Right lobe of liver (tissue), 4 donors: ENCODE measurements at regions not wholly inside any gene's neighbourhood (a gene's known extent, or its start where the extent isn't known, plus 50 kb on each side); places are given as distances from the start of the nearest gene placed in this dataset.

Source experiments
- POLR2A ChIP-seq: fragments of 450-650 bp; IDR thresholded peaks from one replicate; pipeline ENCODE4 v1.6.1; 2017; ENCODE audit warnings: antibody characterized with exemption, mild to moderate bottlenecking
- TF ChIP-seq, protein P1 (sequence below), 4 donors: fragments of 200-600 bp in 3 of 4; fragments of 450-650 bp in 1 of 4; IDR thresholded peaks; one replicate each; pipeline versions ENCODE4 v1.5.1 to v1.8.0; 2016 to 2022; ENCODE audit warnings: antibody characterized with exemption in 4 of 4, mild to moderate bottlenecking in 2 of 4
- donor health status: DM: no; HTN: no; CAD: no.
- donor health status: DM: no; HTN: no; CAD: no.
- donor health status: DM: no; HTN: yes; CAD: no.

DNA sequence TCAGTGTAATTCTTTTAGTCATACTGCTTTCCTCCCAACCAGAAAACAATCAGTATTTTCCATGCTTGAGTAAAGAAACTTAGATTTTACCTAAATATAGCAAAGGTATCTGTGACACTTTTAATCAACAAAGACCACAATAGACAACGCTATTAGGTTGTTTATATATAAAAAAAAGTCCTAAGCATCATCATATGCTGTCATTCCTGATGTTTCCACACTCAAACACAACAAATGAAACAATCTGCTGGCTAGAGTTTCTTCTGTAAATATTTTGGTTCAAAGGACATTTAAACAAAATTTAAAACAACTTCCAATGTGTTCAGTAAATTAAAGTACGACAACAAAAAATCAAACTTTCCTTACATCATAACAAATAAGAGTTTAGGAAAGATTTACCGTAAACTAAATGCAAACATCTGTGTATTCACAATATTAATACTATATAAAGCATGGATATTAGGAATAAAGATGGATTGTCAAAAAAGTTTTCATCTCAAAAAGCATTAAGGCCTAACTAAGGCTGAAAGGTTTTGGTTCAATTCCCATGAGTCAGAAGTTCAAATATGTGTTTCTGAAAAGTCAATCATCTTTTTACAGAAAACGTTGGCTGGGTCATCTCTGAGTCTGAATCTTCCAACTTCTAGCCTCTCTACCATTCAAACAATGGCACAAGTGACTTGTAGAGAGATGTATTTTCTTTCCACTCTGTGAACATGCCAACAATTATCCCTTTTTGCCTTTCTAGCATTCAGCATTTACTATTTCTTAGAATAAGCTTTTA is 157.1 kb downstream of the CRPPA start:
- TF ChIP-seq, protein P1, sequence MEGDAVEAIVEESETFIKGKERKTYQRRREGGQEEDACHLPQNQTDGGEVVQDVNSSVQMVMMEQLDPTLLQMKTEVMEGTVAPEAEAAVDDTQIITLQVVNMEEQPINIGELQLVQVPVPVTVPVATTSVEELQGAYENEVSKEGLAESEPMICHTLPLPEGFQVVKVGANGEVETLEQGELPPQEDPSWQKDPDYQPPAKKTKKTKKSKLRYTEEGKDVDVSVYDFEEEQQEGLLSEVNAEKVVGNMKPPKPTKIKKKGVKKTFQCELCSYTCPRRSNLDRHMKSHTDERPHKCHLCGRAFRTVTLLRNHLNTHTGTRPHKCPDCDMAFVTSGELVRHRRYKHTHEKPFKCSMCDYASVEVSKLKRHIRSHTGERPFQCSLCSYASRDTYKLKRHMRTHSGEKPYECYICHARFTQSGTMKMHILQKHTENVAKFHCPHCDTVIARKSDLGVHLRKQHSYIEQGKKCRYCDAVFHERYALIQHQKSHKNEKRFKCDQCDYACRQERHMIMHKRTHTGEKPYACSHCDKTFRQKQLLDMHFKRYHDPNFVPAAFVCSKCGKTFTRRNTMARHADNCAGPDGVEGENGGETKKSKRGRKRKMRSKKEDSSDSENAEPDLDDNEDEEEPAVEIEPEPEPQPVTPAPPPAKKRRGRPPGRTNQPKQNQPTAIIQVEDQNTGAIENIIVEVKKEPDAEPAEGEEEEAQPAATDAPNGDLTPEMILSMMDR (IDR thresholded peaks at IDR 0.05), result no peak
- no peak for TF ChIP-seq POLR2A
